BLaER1 treated with 17β-estradiol and CSF1 and Interleukin-3, amounts not matched to agents 10 nM and 100 nM (cell line): ENCODE measurements at regions not wholly inside any gene's neighbourhood (a gene's known extent, or its start where the extent isn't known, plus 50 kb on each side); places are given as distances from the start of the nearest gene placed in this dataset.
"Not testable (repeated sequence)": the region's sequence is repeated elsewhere in the genome, so short reads cannot be mapped to it uniquely, and the experiment has no call there.

ENCODE experiments used
- H3K27ac ChIP-seq, 11 experiments: shearing (Covaris generic); formaldehyde crosslinking; 2 replicates each; pipeline ENCODE4 v1.8.1; 2022
- H3K27me3 ChIP-seq, 11 experiments: shearing (Covaris generic); formaldehyde crosslinking; 2 replicates each; pipeline ENCODE4 v1.8.1; 2022
- H3K36me3 ChIP-seq, 11 experiments: shearing (Covaris generic); formaldehyde crosslinking; 2 replicates each; pipeline ENCODE4 v1.8.1; 2022
- H3K4me1 ChIP-seq, 10 experiments: shearing (Covaris generic); formaldehyde crosslinking; 2 replicates each; pipeline ENCODE4 v1.8.1; 2022
- H3K4me2 ChIP-seq, 11 experiments: shearing (Covaris generic); formaldehyde crosslinking; 2 replicates each; pipeline ENCODE4 v1.8.1; 2022
- H3K4me3 ChIP-seq, 10 experiments: shearing (Covaris generic); formaldehyde crosslinking; 2 replicates each; pipeline ENCODE4 v1.8.1; 2022
- H3K9ac ChIP-seq, 11 experiments: shearing (Covaris generic); formaldehyde crosslinking; 2 replicates each; pipeline ENCODE4 v1.8.1; 2022
- H3K9me3 ChIP-seq, 11 experiments: shearing (Covaris generic); formaldehyde crosslinking; replicated peaks in 1 of 11; 2 replicates each; pipeline ENCODE4 v1.8.1; 2022
- H4K20me1 ChIP-seq, 11 experiments: shearing (Covaris generic); formaldehyde crosslinking; 2 replicates each; pipeline ENCODE4 v1.8.1; 2022
- Cebpa-rat ChIP-seq, 11 experiments: shearing (Covaris generic); IDR thresholded peaks; 2 replicates each; pipeline ENCODE4 v1.8.1; 2022

DNA sequence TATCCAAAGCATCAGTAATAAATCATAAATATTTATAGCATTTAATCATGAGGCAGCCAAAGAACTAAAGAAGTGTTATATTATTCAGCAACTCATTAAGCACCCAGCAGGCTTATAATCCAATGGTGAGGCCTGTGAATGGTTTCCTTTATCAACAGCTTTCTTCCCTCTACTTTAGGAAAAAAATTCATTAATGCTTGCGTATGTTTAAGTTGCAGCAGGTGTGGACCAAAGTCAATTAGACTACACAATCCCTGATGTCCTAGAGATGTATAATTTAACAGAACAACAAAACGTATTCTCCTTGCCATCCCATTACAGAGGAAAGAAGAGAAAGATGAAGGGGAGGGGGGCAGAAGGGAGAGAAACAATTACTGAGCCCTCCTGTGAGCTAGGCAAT, 87.7 kb upstream of the MAGI3 start:
- Histone ChIP-seq H3K4me1 (no peaks in the 10 kb centered on the region), H3K4me2 (no peak overlapping the region), H3K9me3 (no peaks in the 10 kb centered on the region), H3K4me3 (no peak overlapping the region), H3K27me3 (no peaks in the 10 kb centered on the region), H3K27ac (no peak overlapping the region), H4K20me1 (no peaks in the 10 kb centered on the region), H3K9ac (no peak overlapping the region), H3K36me3 (no peaks in the 10 kb centered on the region)
- TF ChIP-seq Cebpa-rat (IDR thresholded peaks at IDR 0.05), result no peak

DNA sequence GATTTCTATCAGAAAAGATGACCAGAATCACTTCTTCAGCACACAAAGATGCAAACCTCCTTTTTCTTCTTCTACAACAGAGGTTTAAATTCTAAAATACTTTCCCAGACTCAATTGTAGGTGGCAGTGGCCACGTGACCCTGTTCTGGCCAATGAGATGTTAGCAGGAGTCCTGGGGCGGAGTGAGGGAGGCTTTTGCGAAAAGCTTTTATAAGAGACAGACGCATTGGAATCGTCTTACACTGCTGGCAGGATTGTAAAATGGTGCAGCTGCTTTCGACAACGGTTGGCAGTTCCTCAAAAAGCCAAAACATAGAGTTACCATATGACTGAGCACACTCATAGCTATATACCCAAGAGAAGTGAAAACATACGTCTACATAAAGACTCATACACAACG, 87.0 kb upstream of the MAGI3 start:
- Histone ChIP-seq H3K9ac (no peak overlapping the region), H3K27me3 (no peaks in the 10 kb centered on the region), H3K36me3 (no peaks in the 10 kb centered on the region), H3K9me3 (no peaks in the 10 kb centered on the region), H3K4me2 (no peak overlapping the region), H3K4me1 (no peaks in the 10 kb centered on the region), H4K20me1 (no peaks in the 10 kb centered on the region), H3K27ac (no peak overlapping the region), H3K4me3 (no peak overlapping the region)
- TF ChIP-seq Cebpa-rat (IDR thresholded peaks at IDR 0.05), result no peak

DNA sequence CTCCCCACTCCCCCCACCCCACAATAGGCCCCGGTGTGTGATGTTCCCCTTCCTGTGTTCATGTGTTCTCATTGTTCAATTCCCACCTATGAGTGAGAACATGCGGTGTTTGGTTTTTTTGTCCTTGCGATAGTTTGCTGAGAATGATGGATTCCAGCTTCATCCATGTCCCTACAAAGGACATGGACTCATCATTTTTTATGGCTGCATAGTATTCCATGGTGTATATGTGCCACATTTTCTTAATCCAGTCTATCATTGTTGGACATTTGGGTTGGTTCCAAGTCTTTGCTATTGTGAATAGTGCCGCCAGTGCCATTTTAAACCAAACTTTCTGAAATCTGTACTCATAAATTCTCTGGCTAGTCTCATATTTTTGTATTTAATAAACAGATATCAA, 85.3 kb upstream of the MAGI3 start:
- H3K9me3 ChIP-seq, H4K20me1 ChIP-seq, H3K4me3 ChIP-seq, H3K4me2 ChIP-seq, H3K27me3 ChIP-seq, H3K27ac ChIP-seq, H3K36me3 ChIP-seq, H3K9ac ChIP-seq, H3K4me1 ChIP-seq: not testable (repeated sequence)

DNA sequence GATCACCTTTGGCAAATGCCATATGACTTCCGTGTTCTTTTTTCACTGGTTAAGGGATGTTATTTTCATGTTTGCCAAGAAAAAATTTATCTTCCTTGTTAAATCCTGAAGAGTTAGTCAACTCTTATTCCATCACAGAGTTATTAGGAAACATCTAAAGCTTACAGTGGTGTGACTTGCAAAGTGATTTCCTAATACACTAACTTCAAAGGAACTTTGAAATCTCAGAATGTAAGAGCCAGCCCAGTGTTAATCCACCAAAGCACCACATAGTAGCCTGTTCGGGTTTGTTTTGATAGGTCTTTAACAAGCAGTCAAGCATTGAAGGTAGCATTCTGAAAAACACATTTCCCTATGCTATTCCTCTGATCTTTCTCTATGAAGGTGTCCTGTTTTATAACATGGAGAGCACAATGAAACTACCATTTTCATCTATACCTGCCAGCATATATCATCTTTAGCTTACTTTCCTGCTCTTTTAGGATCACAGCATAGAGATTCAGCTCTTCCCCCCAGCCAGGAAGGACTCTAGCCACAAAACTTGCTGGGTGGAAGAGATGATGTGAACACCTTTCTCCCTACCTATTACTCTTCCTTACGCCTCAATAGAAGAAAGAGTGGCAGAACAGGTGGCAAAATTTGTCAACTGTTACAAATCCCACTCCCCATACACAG, 82.4 kb upstream of the MAGI3 start:
- Histone ChIP-seq H3K9me3 (peaks cover 10 to 19% (median 16%) of the 10 kb centered on the region in 11 experiments; a peak in 19 of 22 replicates), H3K4me2 (no peak overlapping the region), H3K4me3 (no peak overlapping the region), H3K36me3 (no peaks in the 10 kb centered on the region), H4K20me1 (no peaks in the 10 kb centered on the region), H3K27me3 (no peaks in the 10 kb centered on the region), H3K9ac (no peak overlapping the region), H3K4me1 (no peaks in the 10 kb centered on the region), H3K27ac (no peak overlapping the region)
- no peak for TF ChIP-seq Cebpa-rat (IDR thresholded peaks at IDR 0.05)

DNA sequence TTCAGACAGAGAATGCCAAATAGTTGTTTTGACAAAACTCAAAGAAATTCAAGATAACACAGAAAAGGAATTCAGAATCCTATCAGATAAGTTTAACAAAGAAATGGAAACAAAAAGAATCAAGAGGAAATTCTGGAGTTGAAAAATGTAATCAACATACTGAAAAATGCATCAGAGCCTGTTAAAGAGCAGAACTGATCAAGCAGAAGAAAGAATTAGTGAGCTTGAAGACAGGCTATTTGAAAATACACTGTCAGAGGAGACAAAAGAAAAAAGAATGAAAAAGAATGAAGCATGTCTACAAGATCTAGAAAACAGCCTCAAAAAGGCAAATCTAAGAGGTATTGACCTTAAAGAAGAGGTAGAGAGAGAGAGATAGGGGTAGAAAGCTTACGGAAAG, 77.7 kb upstream of the MAGI3 start:
- peaks cover 15 to 40% (median 29%) of the 10 kb centered on the region in 11 experiments; a peak in 20 of 22 replicates for H3K9me3 ChIP-seq
- not testable (repeated sequence) for H3K4me1 ChIP-seq, H3K36me3 ChIP-seq, H3K27ac ChIP-seq, H3K4me2 ChIP-seq, H3K4me3 ChIP-seq, H4K20me1 ChIP-seq, H3K27me3 ChIP-seq, H3K9ac ChIP-seq

DNA sequence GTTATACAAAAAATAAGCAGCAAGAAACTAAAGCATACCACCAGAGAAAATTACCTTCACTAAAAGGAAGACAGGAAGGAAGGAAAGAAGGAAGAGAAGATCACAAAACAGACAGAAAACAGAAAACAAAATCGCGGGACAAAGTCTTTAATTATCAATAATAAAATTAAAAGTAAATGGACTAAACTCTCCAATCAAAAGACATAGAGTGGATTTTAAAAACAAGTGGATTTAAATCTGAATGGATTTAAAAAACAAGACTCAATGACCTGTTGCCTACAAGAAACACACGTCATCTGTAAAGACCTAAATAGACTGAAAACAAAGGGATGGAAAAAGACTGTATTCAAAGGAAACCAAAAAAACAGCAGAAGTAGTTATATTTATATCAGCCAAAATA, 75.7 kb upstream of the MAGI3 start:
- Histone ChIP-seq H4K20me1 (no peaks in the 10 kb centered on the region), H3K27ac (no peak overlapping the region), H3K9me3 (peaks cover 15 to 41% (median 29%) of the 10 kb centered on the region in 11 experiments; a peak in 20 of 22 replicates), H3K4me2 (no peak overlapping the region), H3K4me3 (no peak overlapping the region), H3K4me1 (no peaks in the 10 kb centered on the region), H3K36me3 (no peaks in the 10 kb centered on the region), H3K27me3 (no peaks in the 10 kb centered on the region), H3K9ac (no peak overlapping the region)
- TF ChIP-seq Cebpa-rat (IDR thresholded peaks at IDR 0.05), result no peak

DNA sequence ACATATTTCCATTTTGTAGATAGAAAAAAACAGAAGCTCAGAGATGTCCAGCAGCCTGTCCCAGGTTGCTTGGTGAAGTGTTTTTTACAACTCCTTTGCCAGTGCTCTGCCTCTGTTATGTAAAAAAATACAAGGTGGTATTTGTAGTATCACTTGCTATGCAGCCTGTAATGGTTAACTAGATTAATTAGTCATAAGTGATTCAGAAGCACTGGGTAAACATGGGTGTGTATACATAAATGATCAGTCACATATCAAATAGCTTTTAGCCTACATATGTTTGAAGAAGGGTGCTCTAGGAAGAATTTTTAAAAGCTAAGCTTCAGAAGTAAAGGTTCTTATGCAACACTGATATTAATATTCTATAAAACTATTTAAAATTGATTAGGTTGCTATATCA, 70.0 kb upstream of the MAGI3 start:
- no peak overlapping the region for H3K4me2 ChIP-seq
- no peak for TF ChIP-seq Cebpa-rat (IDR thresholded peaks at IDR 0.05)
- H3K36me3 ChIP-seq, result no peaks in the 10 kb centered on the region
- H3K9ac ChIP-seq, result no peak overlapping the region
- no peaks in the 10 kb centered on the region for H4K20me1 ChIP-seq
- no peaks in the 10 kb centered on the region for H3K4me1 ChIP-seq
- no peak overlapping the region for H3K4me3 ChIP-seq
- peaks cover 0 to 8% (median 0%) of the 10 kb centered on the region in 11 experiments; a peak in 3 of 22 replicates for H3K9me3 ChIP-seq
- no peak overlapping the region for H3K27ac ChIP-seq
- no peaks in the 10 kb centered on the region for H3K27me3 ChIP-seq

DNA sequence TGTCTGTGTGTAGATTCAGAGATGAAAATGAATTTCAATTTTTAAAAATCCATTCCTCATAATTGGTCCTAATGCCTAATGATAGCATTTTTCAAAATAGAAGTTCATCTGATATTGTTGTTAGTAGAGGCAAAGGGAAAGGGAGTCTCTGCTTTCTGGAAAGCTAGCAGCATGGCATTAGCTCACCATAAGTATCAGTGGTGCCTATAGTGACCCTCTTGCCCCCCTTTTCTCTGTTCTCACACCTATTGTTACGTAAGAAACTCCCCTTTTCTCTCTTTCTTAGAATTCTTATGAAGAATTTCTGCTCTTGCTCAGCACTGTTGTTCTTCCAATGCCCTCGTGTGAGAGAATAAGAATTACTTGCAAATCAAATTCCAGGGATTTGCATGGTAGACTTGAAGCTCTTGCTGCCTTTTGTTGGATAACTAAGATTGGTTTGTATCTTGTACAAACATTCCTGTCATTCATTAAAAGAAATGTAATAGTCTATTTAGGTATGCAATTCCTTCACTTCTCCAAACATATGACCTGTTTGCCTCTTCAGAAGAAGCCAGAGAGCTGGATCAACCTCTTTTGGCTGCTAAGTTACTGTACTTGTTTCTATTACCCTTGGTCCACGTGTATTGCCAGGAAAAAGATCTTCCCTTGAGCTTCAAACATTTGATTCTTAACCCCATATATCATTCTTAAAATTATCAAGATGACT, 69.2 kb upstream of the MAGI3 start:
- no peaks in the 10 kb centered on the region for H4K20me1 ChIP-seq
- H3K4me3 ChIP-seq, result no peak overlapping the region
- H3K4me2 ChIP-seq, result no peak overlapping the region
- H3K9ac ChIP-seq, result no peak overlapping the region
- H3K4me1 ChIP-seq, result no peaks in the 10 kb centered on the region
- no peaks in the 10 kb centered on the region for H3K36me3 ChIP-seq
- no peak overlapping the region for H3K27ac ChIP-seq
- TF ChIP-seq Cebpa-rat (IDR thresholded peaks at IDR 0.05), result no peak
- peaks cover 0 to 8% (median 0%) of the 10 kb centered on the region in 11 experiments; a peak in 3 of 22 replicates for H3K9me3 ChIP-seq
- no peaks in the 10 kb centered on the region for H3K27me3 ChIP-seq

DNA sequence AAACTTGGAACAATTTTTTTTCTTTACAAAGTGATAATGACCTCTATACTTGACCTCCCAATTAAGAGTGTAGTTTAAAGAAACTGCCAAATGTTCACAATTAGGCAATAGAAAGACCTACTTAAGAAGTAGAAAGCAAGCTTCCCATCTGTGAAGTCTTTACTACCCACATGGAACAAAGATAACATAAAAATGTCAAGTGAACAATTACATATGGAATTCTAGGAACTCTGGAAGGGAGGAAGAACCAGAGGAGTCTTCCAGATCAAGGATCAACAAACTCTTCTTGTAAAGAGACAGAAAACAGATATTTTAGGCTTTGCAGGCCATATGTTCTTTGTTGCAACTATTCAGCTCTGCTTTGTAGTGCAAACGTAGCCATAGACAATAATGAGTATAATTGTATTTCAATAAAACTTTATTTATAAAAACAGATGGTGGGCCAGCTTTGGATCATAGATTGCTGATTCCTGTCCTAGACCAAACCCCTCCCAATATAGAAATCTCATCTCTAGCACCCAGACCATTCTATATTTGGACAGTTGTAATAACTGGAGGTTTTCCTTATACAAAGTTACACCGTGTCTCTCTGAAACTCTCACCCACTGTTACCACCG, 68.4 kb upstream of the MAGI3 start:
- H3K27ac ChIP-seq, result no peak overlapping the region
- no peak overlapping the region for H3K4me3 ChIP-seq
- no peaks in the 10 kb centered on the region for H4K20me1 ChIP-seq
- no peaks in the 10 kb centered on the region for H3K36me3 ChIP-seq
- H3K27me3 ChIP-seq, result no peaks in the 10 kb centered on the region
- no peak overlapping the region for H3K4me2 ChIP-seq
- H3K4me1 ChIP-seq, result no peaks in the 10 kb centered on the region
- H3K9ac ChIP-seq, result no peak overlapping the region
- TF ChIP-seq Cebpa-rat (IDR thresholded peaks at IDR 0.05), result no peak
- H3K9me3 ChIP-seq, result peaks cover 0 to 8% (median 0%) of the 10 kb centered on the region in 11 experiments; a peak in 3 of 22 replicates

DNA sequence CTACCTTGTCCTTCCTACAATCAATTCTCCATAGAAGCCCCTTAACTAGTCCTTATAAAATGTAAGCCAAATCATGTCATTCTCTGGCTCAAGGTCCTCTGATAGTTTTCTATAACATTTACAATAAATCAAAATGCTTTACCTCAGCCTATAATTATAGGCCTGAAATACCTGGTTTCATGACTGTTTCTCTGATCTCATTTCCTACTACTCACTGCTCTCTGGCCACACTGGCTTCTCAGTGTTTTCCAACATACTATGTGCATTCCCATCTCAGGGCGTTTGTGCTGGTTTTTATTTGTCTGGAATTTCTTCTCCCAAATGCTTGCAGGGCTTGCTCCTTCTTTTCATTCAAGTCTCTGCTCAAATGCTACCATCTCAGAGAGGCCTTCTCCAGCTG, 67.9 kb upstream of the MAGI3 start:
- Histone ChIP-seq H3K4me2 (no peak overlapping the region), H4K20me1 (no peaks in the 10 kb centered on the region), H3K27ac (no peak overlapping the region), H3K9ac (no peak overlapping the region), H3K4me3 (no peak overlapping the region), H3K9me3 (peaks cover 0 to 3% (median 0%) of the 10 kb centered on the region in 11 experiments; a peak in 3 of 22 replicates), H3K36me3 (no peaks in the 10 kb centered on the region), H3K4me1 (no peaks in the 10 kb centered on the region), H3K27me3 (no peaks in the 10 kb centered on the region)
- no peak for TF ChIP-seq Cebpa-rat (IDR thresholded peaks at IDR 0.05)
